ENCODE measurements at regions not wholly inside any gene's neighbourhood (a gene's known extent, or its start where the extent isn't known, plus 50 kb on each side); places are given as distances from the start of the nearest gene placed in this dataset.

GRCh38 chr13:70835371-70835770, 727.1 kb upstream of the KLHL1 start:
- CTCF ChIA-PET = interaction anchor here (1.3 kb wide), 1 partner anchor 125 kb away, joined by 3 read pairs; no protein-coding TSS in a partner anchor
- intact Hi-C loops (cut with micrococcal nuclease) = no loop called here
- Histone ChIP-seq H3K9me1 (replicated peaks; ENCODE audit: control insufficient read depth, extremely low read depth, insufficient read depth, low read length) (no peaks in the 10 kb centered on the region), H3K4me1 (ENCODE audit: control insufficient read depth, extremely low read depth, insufficient read depth, low read length) (no peaks in the 10 kb centered on the region), H3K79me2 (ENCODE audit: control insufficient read depth, insufficient read depth, low read length) (no peaks in the 10 kb centered on the region), H3K36me3 (ENCODE audit: control insufficient read depth in 2 of 2, extremely low read depth in 1 of 2, insufficient read depth in 2 of 2, low read length in 2 of 2) (no peaks in the 10 kb centered on the region), H3K4me2 (ENCODE audit: insufficient read depth, low read length) (no peak overlapping the region), H4K20me1 (replicated peaks; ENCODE audit: control insufficient read depth, extremely low read depth, insufficient read depth, low read length) (no peaks in the 10 kb centered on the region), H3K9ac (replicated peaks; ENCODE audit: extremely low read depth, insufficient read depth, low read length) (no peak overlapping the region), H3K4me3 (replicated peaks in 1 of 3; ENCODE audit: insufficient read depth in 1 of 3, low read depth in 1 of 3, low read length in 3 of 3) (no peak overlapping the region), H3K27me3 (ENCODE audit: control insufficient read depth in 2 of 2, insufficient read depth in 2 of 2, low read length in 2 of 2) (no peaks in the 10 kb centered on the region), H3K27ac (ENCODE audit: insufficient read depth, low read depth, low read length) (no peak overlapping the region), H3K9me3 (replicated peaks; ENCODE audit: control insufficient read depth, insufficient read depth, low read length) (no peaks in the 10 kb centered on the region), H2AFZ (ENCODE audit: low read depth, low read length) (no peak overlapping the region)
- no peak for DNase-seq (ENCODE audit: low read depth, low spot score)
- TF ChIP-seq JUN (IDR thresholded peaks at IDR 0.05; ENCODE audit: borderline replicate concordance, insufficient read depth, insufficient read length, low read depth) = no peak
- TF ChIP-seq CTCF (IDR thresholded peaks at IDR 0.05; ENCODE audit: extremely low read depth in 1 of 2, insufficient read depth in 1 of 2, low read depth in 1 of 2, low read length in 2 of 2) = no peak
- TF ChIP-seq FOS (IDR thresholded peaks at IDR 0.05; ENCODE audit: borderline replicate concordance, insufficient read depth, low read length) = no peak
- POLR2A ChIA-PET = no interaction called here
- dilution Hi-C loops (cut with MboI; ENCODE audit: extremely low pct_ligation_motif_present, low sequenced_read_pairs) = no loop called here
- no TSS peak for BruUV-seq (replicated peaks)
- no peak for FAIRE-seq

GRCh38 chr13:70829748-70830147, 721.5 kb upstream of the KLHL1 start:
- CTCF ChIA-PET = interaction anchor here (0.9 to 1.2 kb wide), 2 partner anchors 9 to 11 kb away, joined by 3 to 4 read pairs; no protein-coding TSS in a partner anchor
- H3K27me3 ChIP-seq (ENCODE audit: control insufficient read depth in 2 of 2, insufficient read depth in 2 of 2, low read length in 2 of 2) = no peaks in the 10 kb centered on the region
- intact Hi-C loops (cut with micrococcal nuclease) (no loop called here), dilution Hi-C loops (cut with MboI; ENCODE audit: extremely low pct_ligation_motif_present, low sequenced_read_pairs) (no loop called here)
- POLR2A ChIA-PET = no interaction called here
- no peak for DNase-seq (ENCODE audit: low read depth, low spot score)
- no peak overlapping the region for H3K4me2 ChIP-seq (ENCODE audit: insufficient read depth, low read length)
- BruUV-seq (replicated peaks) = no TSS peak
- H3K4me1 ChIP-seq (ENCODE audit: control insufficient read depth, extremely low read depth, insufficient read depth, low read length) = no peaks in the 10 kb centered on the region
- no peaks in the 10 kb centered on the region for H3K36me3 ChIP-seq (ENCODE audit: control insufficient read depth in 2 of 2, extremely low read depth in 1 of 2, insufficient read depth in 2 of 2, low read length in 2 of 2)
- no peak overlapping the region for H3K9ac ChIP-seq (replicated peaks; ENCODE audit: extremely low read depth, insufficient read depth, low read length)
- H2AFZ ChIP-seq (ENCODE audit: low read depth, low read length) = no peak overlapping the region
- no peaks in the 10 kb centered on the region for H3K79me2 ChIP-seq (ENCODE audit: control insufficient read depth, insufficient read depth, low read length)
- H3K9me1 ChIP-seq (replicated peaks; ENCODE audit: control insufficient read depth, extremely low read depth, insufficient read depth, low read length) = no peaks in the 10 kb centered on the region
- H4K20me1 ChIP-seq (replicated peaks; ENCODE audit: control insufficient read depth, extremely low read depth, insufficient read depth, low read length) = no peaks in the 10 kb centered on the region
- no peak for TF ChIP-seq MAX (IDR thresholded peaks at IDR 0.05; ENCODE audit: insufficient read depth, insufficient read length)
- FAIRE-seq = no peak
- no peak overlapping the region for H3K4me3 ChIP-seq (replicated peaks in 1 of 3; ENCODE audit: insufficient read depth in 1 of 3, low read depth in 1 of 3, low read length in 3 of 3)
- H3K27ac ChIP-seq (ENCODE audit: insufficient read depth, low read depth, low read length) = no peak overlapping the region
- H3K9me3 ChIP-seq (replicated peaks; ENCODE audit: control insufficient read depth, insufficient read depth, low read length) = no peaks in the 10 kb centered on the region
